ENCODE measurements at regions not wholly inside any gene's neighbourhood (a gene's known extent, or its start where the extent isn't known, plus 50 kb on each side); places are given as distances from the start of the nearest gene placed in this dataset.
"Not testable (repeated sequence)": the region's sequence is repeated elsewhere in the genome, so short reads cannot be mapped to it uniquely, and the experiment has no call there.

DNA sequence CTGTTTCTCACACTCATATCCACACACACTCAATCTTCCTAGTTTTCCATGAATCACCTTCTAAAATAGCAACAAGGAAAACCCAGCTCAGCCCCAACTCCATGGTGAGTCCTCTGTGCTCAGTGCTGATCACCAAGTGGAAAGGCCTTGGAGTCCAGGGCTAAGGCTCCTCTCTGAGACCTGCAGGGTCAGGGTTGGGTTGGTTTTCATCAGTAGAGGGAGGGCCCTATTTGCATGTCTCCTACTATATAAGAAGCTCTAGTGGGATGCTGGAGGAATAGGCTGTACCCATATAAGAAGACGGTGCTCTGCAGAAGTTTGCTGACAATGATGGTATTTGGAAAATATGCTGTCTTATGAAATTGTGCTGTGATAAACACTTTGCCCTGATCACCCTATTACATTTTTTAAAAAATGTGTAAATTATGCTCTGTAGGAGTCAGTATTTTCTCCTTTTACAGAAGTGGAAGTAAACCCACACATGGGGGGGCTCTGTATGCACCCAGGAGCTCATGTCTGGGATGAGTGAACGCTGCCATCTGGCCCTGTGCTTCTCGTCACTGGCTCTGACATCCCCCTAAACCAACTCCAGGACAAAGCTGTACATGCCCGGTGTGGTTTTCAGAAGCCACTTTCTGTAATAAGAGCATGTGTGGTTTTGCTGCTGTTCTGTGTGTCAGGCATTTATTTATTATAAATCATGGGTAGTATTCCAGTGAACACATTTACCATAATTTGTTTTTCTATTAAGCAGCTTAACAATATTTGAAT lies 536.3 kb downstream of the TMEM121 start:
- H3K27me3 ChIP-seq (ENCODE audit: control insufficient read depth in 5 of 5, insufficient read depth in 4 of 5, low read length in 5 of 5): peaks cover 0 to 20% (median 11%) of the 10 kb centered on the region in 5 donors
- H3K36me3 ChIP-seq (ENCODE audit: control insufficient read depth in 5 of 5, insufficient read depth in 5 of 5, low read length in 5 of 5): no peaks in the 10 kb centered on the region
- no peaks in the 10 kb centered on the region for H3K4me1 ChIP-seq (ENCODE audit: control insufficient read depth in 5 of 5, insufficient read depth in 5 of 5, low read length in 5 of 5)
- H3K27ac ChIP-seq (ENCODE audit: low read depth, low read length): no peak overlapping the region
- H3K9me3 ChIP-seq (ENCODE audit: control insufficient read depth in 5 of 5, low read length in 5 of 5): no peaks in the 10 kb centered on the region
- no peak overlapping the region for H3K4me3 ChIP-seq (ENCODE audit: low read depth in 1 of 5, low read length in 5 of 5)
- no peak overlapping the region for H3K9ac ChIP-seq (ENCODE audit: low read length in 5 of 5)

DNA sequence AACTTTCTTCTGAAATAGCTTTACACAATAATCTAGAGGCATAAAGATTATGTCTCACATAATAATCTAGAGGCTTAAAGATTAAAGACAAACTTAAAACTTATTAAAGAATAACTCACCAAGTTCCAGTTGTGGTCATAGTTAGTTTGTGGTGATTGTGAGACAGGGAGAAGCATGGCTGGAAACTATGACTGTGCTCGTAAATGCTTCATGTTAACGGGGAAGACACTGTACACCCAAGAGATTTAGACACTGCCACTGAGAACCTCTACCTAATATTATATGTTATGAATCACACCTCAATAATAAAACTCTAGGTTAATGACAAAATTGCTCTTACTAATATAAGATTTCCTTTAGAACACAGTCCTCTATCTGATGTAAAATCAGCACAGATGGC lies 541.6 kb downstream of the TMEM121 start:
- H3K9ac ChIP-seq (ENCODE audit: low read length in 5 of 5): no peak overlapping the region
- peaks cover 0 to 7% (median 3%) of the 10 kb centered on the region in 5 donors for H3K27me3 ChIP-seq (ENCODE audit: control insufficient read depth in 5 of 5, insufficient read depth in 4 of 5, low read length in 5 of 5)
- no peak overlapping the region for H3K4me3 ChIP-seq (ENCODE audit: low read depth in 1 of 5, low read length in 5 of 5)
- peaks cover 0 to under 1% (median 0%) of the 10 kb centered on the region in 5 donors for H3K9me3 ChIP-seq (ENCODE audit: control insufficient read depth in 5 of 5, low read length in 5 of 5)
- H3K27ac ChIP-seq (ENCODE audit: low read depth, low read length): no peak overlapping the region
- H3K4me1 ChIP-seq (ENCODE audit: control insufficient read depth in 5 of 5, insufficient read depth in 5 of 5, low read length in 5 of 5): no peaks in the 10 kb centered on the region
- H3K36me3 ChIP-seq (ENCODE audit: control insufficient read depth in 5 of 5, insufficient read depth in 5 of 5, low read length in 5 of 5): no peaks in the 10 kb centered on the region

DNA sequence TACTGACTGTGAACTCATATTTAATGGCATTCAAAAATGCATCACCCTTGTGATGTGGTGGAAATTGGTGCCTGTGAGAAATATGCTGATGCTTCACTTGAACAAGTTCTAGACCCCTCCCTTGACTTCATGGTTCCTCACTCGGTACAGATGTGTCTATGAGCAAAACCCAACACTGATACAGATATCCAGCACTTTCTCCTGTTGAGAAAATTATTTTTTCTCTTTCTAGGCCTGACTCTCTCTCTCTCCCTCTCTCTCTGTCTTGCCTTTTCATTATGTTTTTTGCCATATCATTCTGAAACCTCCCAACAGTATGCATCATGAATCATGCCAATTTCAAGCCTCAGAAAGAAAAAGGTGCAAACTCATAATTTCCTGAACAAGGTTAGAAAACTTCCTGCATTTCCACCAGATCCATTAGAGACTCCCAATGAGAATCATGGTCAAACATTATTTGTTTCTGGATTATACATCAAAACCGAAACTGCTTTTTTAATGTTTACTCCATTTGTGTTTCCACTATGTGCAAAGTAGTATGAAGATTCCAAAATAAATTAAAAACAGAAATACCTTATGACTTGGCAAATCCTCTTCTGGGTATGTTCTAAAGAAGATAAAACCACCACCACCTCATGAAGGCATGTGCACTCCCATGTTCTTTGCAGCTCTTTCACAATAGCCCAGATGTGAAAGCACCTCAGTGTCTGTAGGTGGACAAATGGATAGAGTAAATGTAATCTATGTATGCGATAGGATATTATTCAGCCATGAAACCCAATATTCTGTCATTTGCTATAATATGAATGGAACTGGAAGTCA lies 543.6 kb downstream of the TMEM121 start:
- no peak overlapping the region for H3K27ac ChIP-seq (ENCODE audit: low read depth, low read length)
- H3K9me3 ChIP-seq (ENCODE audit: control insufficient read depth in 5 of 5, low read length in 5 of 5): peaks cover 0 to 2% (median 0%) of the 10 kb centered on the region in 5 donors
- no peaks in the 10 kb centered on the region for H3K4me1 ChIP-seq (ENCODE audit: control insufficient read depth in 5 of 5, insufficient read depth in 5 of 5, low read length in 5 of 5)
- no peak overlapping the region for H3K4me3 ChIP-seq (ENCODE audit: low read depth in 1 of 5, low read length in 5 of 5)
- H3K36me3 ChIP-seq (ENCODE audit: control insufficient read depth in 5 of 5, insufficient read depth in 5 of 5, low read length in 5 of 5): no peaks in the 10 kb centered on the region
- peaks cover 0 to 4% (median 3%) of the 10 kb centered on the region in 5 donors for H3K27me3 ChIP-seq (ENCODE audit: control insufficient read depth in 5 of 5, insufficient read depth in 4 of 5, low read length in 5 of 5)
- H3K9ac ChIP-seq (ENCODE audit: low read length in 5 of 5): no peak overlapping the region

DNA sequence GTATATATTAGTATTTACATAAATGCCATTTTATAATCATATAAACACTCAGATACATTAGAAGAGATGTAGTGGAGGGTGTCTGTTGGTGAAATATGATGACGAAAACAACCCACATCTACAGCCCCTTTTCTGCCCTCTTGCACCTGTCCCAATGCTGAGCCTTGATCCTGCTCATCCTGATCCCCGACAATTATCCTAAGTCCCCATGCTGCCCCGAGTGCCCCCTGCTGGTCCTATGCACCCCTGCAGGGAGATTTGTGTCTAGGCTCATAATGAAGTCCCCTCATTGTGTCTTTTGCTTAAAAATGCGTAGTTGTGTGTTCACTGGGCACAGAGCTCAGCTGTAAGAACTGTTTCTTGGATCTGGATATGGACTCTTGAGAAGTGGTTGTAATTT lies 554.5 kb downstream of the TMEM121 start:
- Histone ChIP-seq H3K4me3 (ENCODE audit: low read depth in 1 of 5, low read length in 5 of 5) (no peak overlapping the region), H3K27me3 (ENCODE audit: control insufficient read depth in 5 of 5, insufficient read depth in 4 of 5, low read length in 5 of 5) (peaks cover 0 to 6% (median 0%) of the 10 kb centered on the region in 5 donors), H3K9ac (ENCODE audit: low read length in 5 of 5) (no peak overlapping the region), H3K9me3 (ENCODE audit: control insufficient read depth in 5 of 5, low read length in 5 of 5) (no peaks in the 10 kb centered on the region), H3K27ac (ENCODE audit: low read depth, low read length) (no peak overlapping the region), H3K4me1 (ENCODE audit: control insufficient read depth in 5 of 5, insufficient read depth in 5 of 5, low read length in 5 of 5) (no peaks in the 10 kb centered on the region), H3K36me3 (ENCODE audit: control insufficient read depth in 5 of 5, insufficient read depth in 5 of 5, low read length in 5 of 5) (no peaks in the 10 kb centered on the region)

DNA sequence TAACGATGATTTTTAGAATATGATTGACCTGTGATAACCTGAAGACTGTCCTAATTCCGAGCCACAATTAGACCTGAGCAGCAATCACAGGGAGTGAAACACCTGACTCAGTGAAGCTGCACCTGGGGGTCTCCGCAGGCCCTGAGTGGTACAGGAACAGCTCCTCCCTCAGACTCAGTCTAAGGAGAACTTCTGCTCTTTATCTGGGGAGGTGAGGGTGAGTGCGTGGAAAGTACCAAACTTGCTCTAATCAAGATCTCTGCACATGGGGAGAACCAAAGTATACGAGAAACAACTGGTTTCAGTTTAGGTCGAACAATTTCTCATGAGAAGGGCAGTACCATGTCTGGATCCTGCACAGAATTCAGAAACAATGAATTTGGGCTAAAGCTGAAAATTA lies 555.3 kb downstream of the TMEM121 start:
- H3K27me3 ChIP-seq (ENCODE audit: control insufficient read depth in 5 of 5, insufficient read depth in 4 of 5, low read length in 5 of 5); H3K36me3 ChIP-seq (ENCODE audit: control insufficient read depth in 5 of 5, insufficient read depth in 5 of 5, low read length in 5 of 5); H3K27ac ChIP-seq (ENCODE audit: low read depth, low read length); H3K4me3 ChIP-seq (ENCODE audit: low read depth in 1 of 5, low read length in 5 of 5); H3K9ac ChIP-seq (ENCODE audit: low read length in 5 of 5); H3K9me3 ChIP-seq (ENCODE audit: control insufficient read depth in 5 of 5, low read length in 5 of 5); H3K4me1 ChIP-seq (ENCODE audit: control insufficient read depth in 5 of 5, insufficient read depth in 5 of 5, low read length in 5 of 5): not testable (repeated sequence)

DNA sequence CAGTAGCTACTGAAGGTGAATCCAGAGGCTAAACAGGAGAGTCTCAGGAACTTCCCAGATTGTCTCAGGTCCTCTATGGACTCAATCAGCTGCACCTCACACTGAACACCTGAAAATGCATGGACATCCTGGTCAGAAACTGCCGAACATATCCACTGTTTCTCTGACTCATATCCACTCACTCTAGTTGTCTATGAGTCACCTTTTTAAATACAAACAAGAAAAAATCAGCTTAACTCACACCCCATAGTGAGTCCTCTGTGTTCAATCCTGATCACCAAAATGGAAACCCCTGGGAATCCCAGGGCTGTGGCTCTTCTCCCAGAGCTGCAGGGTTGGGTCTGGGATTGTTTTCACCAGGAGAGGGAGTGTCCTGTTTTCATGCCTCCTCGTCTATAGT lies 556.7 kb downstream of the TMEM121 start:
- H3K27ac ChIP-seq (ENCODE audit: low read depth, low read length): no peak overlapping the region
- no peak overlapping the region for H3K9ac ChIP-seq (ENCODE audit: low read length in 5 of 5)
- no peaks in the 10 kb centered on the region for H3K9me3 ChIP-seq (ENCODE audit: control insufficient read depth in 5 of 5, low read length in 5 of 5)
- no peaks in the 10 kb centered on the region for H3K36me3 ChIP-seq (ENCODE audit: control insufficient read depth in 5 of 5, insufficient read depth in 5 of 5, low read length in 5 of 5)
- H3K27me3 ChIP-seq (ENCODE audit: control insufficient read depth in 5 of 5, insufficient read depth in 4 of 5, low read length in 5 of 5): peaks cover 0 to 6% (median 0%) of the 10 kb centered on the region in 5 donors
- no peaks in the 10 kb centered on the region for H3K4me1 ChIP-seq (ENCODE audit: control insufficient read depth in 5 of 5, insufficient read depth in 5 of 5, low read length in 5 of 5)
- H3K4me3 ChIP-seq (ENCODE audit: low read depth in 1 of 5, low read length in 5 of 5): no peak overlapping the region

DNA sequence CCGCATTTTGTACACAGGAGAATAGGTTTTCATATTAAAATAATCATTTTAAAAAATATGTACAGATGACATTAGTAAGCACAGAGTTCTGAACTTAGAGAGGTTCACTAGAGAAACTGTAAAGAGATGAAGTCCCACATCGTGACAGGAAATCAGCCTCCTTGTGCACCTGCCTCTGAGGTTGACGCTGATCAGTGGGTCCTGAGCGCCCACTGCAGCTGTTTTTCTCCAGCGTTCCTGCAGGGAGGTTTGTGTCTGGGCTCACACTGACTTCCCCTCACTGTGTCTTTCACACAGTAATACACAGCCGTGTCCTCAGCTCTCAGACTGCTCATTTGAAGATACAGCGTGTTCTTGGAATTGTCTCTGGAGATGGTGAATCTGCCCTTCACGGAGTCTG lies 561.5 kb downstream of the TMEM121 start:
- no peak overlapping the region for H3K4me3 ChIP-seq (ENCODE audit: low read depth in 1 of 5, low read length in 5 of 5)
- H3K27ac ChIP-seq (ENCODE audit: low read depth, low read length): no peak overlapping the region
- no peak overlapping the region for H3K9ac ChIP-seq (ENCODE audit: low read length in 5 of 5)
- no peaks in the 10 kb centered on the region for H3K4me1 ChIP-seq (ENCODE audit: control insufficient read depth in 5 of 5, insufficient read depth in 5 of 5, low read length in 5 of 5)
- no peaks in the 10 kb centered on the region for H3K36me3 ChIP-seq (ENCODE audit: control insufficient read depth in 5 of 5, insufficient read depth in 5 of 5, low read length in 5 of 5)
- H3K9me3 ChIP-seq (ENCODE audit: control insufficient read depth in 5 of 5, low read length in 5 of 5): no peaks in the 10 kb centered on the region
- H3K27me3 ChIP-seq (ENCODE audit: control insufficient read depth in 5 of 5, insufficient read depth in 4 of 5, low read length in 5 of 5): peaks cover 0 to 3% (median 0%) of the 10 kb centered on the region in 5 donors

DNA sequence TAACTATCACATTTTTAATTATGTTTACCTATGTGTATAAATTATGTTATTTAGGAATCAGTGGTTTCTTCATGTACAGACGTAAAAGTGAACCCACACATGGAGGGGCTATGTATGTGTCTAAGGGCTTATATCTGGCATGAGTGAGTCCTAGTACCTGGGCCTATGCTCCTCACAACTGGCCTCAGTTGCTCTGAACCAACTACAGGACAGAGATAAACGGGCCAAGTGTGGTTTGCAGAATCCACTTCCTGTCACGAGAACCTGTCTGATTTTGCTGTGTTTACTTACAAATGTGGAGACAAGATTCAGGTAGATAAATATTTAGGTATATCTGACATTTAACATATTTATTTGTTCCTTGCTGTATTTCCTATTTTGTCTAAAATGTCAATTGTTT lies 562.5 kb downstream of the TMEM121 start:
- H3K4me1 ChIP-seq (ENCODE audit: control insufficient read depth in 5 of 5, insufficient read depth in 5 of 5, low read length in 5 of 5); H3K4me3 ChIP-seq (ENCODE audit: low read depth in 1 of 5, low read length in 5 of 5); H3K36me3 ChIP-seq (ENCODE audit: control insufficient read depth in 5 of 5, insufficient read depth in 5 of 5, low read length in 5 of 5); H3K9ac ChIP-seq (ENCODE audit: low read length in 5 of 5); H3K27me3 ChIP-seq (ENCODE audit: control insufficient read depth in 5 of 5, insufficient read depth in 4 of 5, low read length in 5 of 5); H3K27ac ChIP-seq (ENCODE audit: low read depth, low read length); H3K9me3 ChIP-seq (ENCODE audit: control insufficient read depth in 5 of 5, low read length in 5 of 5): not testable (repeated sequence)

DNA sequence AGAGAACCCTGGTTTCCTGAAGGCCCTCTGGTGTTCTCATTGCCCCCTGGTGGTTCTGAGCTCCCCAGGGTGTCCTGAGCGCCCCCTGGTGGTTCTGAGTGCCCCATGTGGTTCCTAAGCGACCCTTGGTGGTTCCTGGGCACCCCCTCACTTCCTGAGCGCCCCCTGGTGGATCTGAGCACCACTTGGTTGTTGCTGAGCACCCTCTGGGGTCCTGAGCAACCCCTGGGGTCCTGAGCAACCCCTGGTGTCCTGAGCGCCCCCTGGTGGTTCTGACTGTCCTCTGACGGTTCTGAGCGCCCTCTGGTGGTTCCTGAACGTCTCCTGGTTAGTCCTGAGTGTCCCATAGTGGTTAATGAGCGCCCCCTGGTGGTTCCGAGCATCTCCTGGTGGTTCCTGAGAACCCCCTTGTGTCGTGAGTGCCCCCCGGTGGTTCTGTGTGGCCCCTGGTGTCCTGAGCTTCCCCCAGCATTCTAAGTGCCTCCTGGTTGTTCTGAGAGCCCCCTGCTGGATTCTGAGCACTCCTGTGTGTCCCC lies 568.3 kb downstream of the TMEM121 start:
- H3K4me3 ChIP-seq (ENCODE audit: low read depth in 1 of 5, low read length in 5 of 5): no peak overlapping the region
- no peaks in the 10 kb centered on the region for H3K27me3 ChIP-seq (ENCODE audit: control insufficient read depth in 5 of 5, insufficient read depth in 4 of 5, low read length in 5 of 5)
- H3K9ac ChIP-seq (ENCODE audit: low read length in 5 of 5): no peak overlapping the region
- H3K36me3 ChIP-seq (ENCODE audit: control insufficient read depth in 5 of 5, insufficient read depth in 5 of 5, low read length in 5 of 5): no peaks in the 10 kb centered on the region
- no peaks in the 10 kb centered on the region for H3K4me1 ChIP-seq (ENCODE audit: control insufficient read depth in 5 of 5, insufficient read depth in 5 of 5, low read length in 5 of 5)
- no peaks in the 10 kb centered on the region for H3K9me3 ChIP-seq (ENCODE audit: control insufficient read depth in 5 of 5, low read length in 5 of 5)
- H3K27ac ChIP-seq (ENCODE audit: low read depth, low read length): no peak overlapping the region

DNA sequence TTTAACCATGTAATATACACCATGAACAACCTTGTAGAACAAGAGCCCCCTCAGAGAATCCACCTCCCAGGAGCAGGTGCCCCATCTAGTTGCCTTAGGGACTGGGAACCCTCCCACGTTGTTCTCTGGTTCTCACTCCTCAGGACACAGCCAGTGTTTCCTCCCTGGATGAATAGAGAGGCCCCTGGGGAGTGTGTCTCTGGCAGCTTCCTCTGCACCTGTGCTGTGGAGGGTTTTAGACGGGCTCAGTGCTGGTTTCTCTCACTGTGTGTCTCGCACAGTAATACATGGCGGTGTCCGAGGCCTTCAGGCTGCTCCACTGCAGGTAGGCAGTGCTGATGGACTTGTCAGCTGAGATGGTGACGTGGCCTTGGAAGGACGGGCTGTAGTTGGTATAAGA lies 581.3 kb downstream of the TMEM121 start:
- Histone ChIP-seq H3K36me3 (ENCODE audit: control insufficient read depth in 5 of 5, insufficient read depth in 5 of 5, low read length in 5 of 5) (no peaks in the 10 kb centered on the region), H3K4me1 (ENCODE audit: control insufficient read depth in 5 of 5, insufficient read depth in 5 of 5, low read length in 5 of 5) (no peaks in the 10 kb centered on the region), H3K9me3 (ENCODE audit: control insufficient read depth in 5 of 5, low read length in 5 of 5) (no peaks in the 10 kb centered on the region), H3K9ac (ENCODE audit: low read length in 5 of 5) (no peak overlapping the region), H3K27ac (ENCODE audit: low read depth, low read length) (no peak overlapping the region), H3K27me3 (ENCODE audit: control insufficient read depth in 5 of 5, insufficient read depth in 4 of 5, low read length in 5 of 5) (peaks cover 0 to 6% (median 3%) of the 10 kb centered on the region in 5 donors), H3K4me3 (ENCODE audit: low read depth in 1 of 5, low read length in 5 of 5) (no peak overlapping the region)
